Colonic mucosa (tissue), 4 donors: ENCODE measurements at regions not wholly inside any gene's neighbourhood (a gene's known extent, or its start where the extent isn't known, plus 50 kb on each side); places are given as distances from the start of the nearest gene placed in this dataset.

ENCODE experiments used
- DNase-seq: peaks from one replicate; pipeline ENCODE4 v3.0.0-alpha.2; 2020
- H3K27ac ChIP-seq: fragments of 200-600 bp; one replicate; pipeline ENCODE4 v1.8.0; 2021
- H3K27me3 ChIP-seq: fragments of 200-600 bp; one replicate; pipeline ENCODE4 v1.8.0; 2021
- H3K36me3 ChIP-seq: fragments of 200-600 bp; one replicate; pipeline ENCODE4 v1.8.0; 2021
- H3K4me1 ChIP-seq: fragments of 200-600 bp; one replicate; pipeline ENCODE4 v1.8.0; 2021; ENCODE audit warnings: mild to moderate bottlenecking
- H3K4me3 ChIP-seq: fragments of 200-600 bp; one replicate; pipeline ENCODE4 v1.8.0; 2021
- H3K9ac ChIP-seq, 2 donors: one replicate each; pipeline ENCODE4 v1.7.0; 2013; ENCODE audit warnings: control low read depth in 2 of 2, low read depth in 2 of 2, low read length in 2 of 2
- H3K9me3 ChIP-seq: fragments of 200-600 bp; one replicate; pipeline ENCODE4 v1.8.0; 2021
- CTCF ChIP-seq: fragments of 200-600 bp; IDR thresholded peaks from one replicate; pipeline ENCODE4 v1.8.0; 2022; ENCODE audit warnings: antibody characterized with exemption, mild to moderate bottlenecking
- intact Hi-C: fragments of 100-400 bp; cut with DNase I; formaldehyde crosslinking; loops from one replicate; pipeline ENCODE4 v1.14.1; 2022
- donor health status: healthy.
- donor health status: DM: no; HTN: no; CAD: no.
- donor health status: DM: no; HTN: no; CAD: no.

DNA sequence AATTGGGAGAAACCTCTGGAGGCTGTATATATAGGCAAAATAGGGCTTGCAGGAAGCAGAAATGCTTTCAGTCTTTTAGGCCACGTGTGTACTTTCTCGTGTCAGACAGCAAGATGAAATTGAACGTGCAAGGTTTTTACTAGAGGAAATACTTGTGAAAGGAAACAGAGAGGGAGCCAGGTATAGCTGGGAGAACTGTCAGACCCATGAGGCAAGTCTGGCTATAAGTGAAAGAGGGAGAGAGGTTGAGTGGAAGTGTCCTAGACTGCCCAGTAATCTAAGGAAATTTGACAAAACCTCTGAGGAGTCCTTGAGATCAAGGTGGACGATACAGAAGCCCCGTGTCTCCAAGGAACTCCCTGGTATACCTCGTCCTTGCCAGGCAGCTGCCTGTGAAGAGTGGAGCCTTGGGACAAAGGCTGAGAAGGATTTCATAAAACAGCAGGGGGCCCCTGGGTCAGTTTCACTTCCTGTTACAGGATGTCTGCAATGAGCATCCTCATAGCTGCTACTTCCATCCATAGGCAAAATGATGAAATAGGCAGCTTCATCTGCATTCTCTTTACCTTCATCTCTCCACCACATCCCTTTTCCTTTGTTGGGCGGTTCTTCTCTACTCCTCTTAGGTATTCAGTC lies 114.4 kb upstream of the MAP3K7 start:
- Histone ChIP-seq H3K9ac (no peak overlapping the region), H3K9me3 (no peaks in the 10 kb centered on the region), H3K27ac (no peak overlapping the region), H3K4me3 (no peak overlapping the region), H3K27me3 (no peaks in the 10 kb centered on the region), H3K4me1 (no peaks in the 10 kb centered on the region), H3K36me3 (no peaks in the 10 kb centered on the region)
- TF ChIP-seq CTCF, result no peak
- DNase-seq, result no peak
- intact Hi-C loops, result no loop called here

GRCh38 chr6:90695316-90695715 lies 108.4 kb upstream of the MAP3K7 start:
- Histone ChIP-seq H3K4me1 (no peaks in the 10 kb centered on the region), H3K4me3 (no peak overlapping the region), H3K27ac (no peak overlapping the region), H3K27me3 (no peaks in the 10 kb centered on the region), H3K9me3 (no peaks in the 10 kb centered on the region), H3K36me3 (no peaks in the 10 kb centered on the region), H3K9ac (no peak overlapping the region)
- DNase-seq, result no peak
- no peak for TF ChIP-seq CTCF
- intact Hi-C loops, result no loop called here

GRCh38 chr6:90694802-90695201 lies 107.9 kb upstream of the MAP3K7 start:
- intact Hi-C loops, result no loop called here
- Histone ChIP-seq H3K4me1 (no peaks in the 10 kb centered on the region), H3K9me3 (no peaks in the 10 kb centered on the region), H3K9ac (no peak overlapping the region), H3K36me3 (no peaks in the 10 kb centered on the region), H3K27me3 (no peaks in the 10 kb centered on the region), H3K27ac (no peak overlapping the region), H3K4me3 (no peak overlapping the region)
- no peak for DNase-seq
- TF ChIP-seq CTCF, result no peak

- no peak for DNase-seq
- Histone ChIP-seq H3K4me1 (no peaks in the 10 kb centered on the region), H3K27me3 (no peaks in the 10 kb centered on the region), H3K9ac (no peak overlapping the region), H3K4me3 (no peak overlapping the region), H3K27ac (no peak overlapping the region), H3K36me3 (no peaks in the 10 kb centered on the region), H3K9me3 (no peaks in the 10 kb centered on the region)
- intact Hi-C loops, result no loop called here
- TF ChIP-seq CTCF, result no peak
Measured at GRCh38 chr6:90691823-90692222, 105.0 kb upstream of the MAP3K7 start.

GRCh38 chr6:90689172-90689571 lies 102.3 kb upstream of the MAP3K7 start:
- Histone ChIP-seq H3K27me3 (no peaks in the 10 kb centered on the region), H3K4me1 (no peaks in the 10 kb centered on the region), H3K27ac (no peak overlapping the region), H3K36me3 (no peaks in the 10 kb centered on the region), H3K9ac (no peak overlapping the region), H3K9me3 (no peaks in the 10 kb centered on the region), H3K4me3 (no peak overlapping the region)
- intact Hi-C loops, result no loop called here
- no peak for TF ChIP-seq CTCF
- DNase-seq, result no peak
